Inflammatory macrophage (primary cell): ENCODE measurements at regions not wholly inside any gene's neighbourhood (a gene's known extent, or its start where the extent isn't known, plus 50 kb on each side); places are given as distances from the start of the nearest gene placed in this dataset.
"Not testable (repeated sequence)": the region's sequence is repeated elsewhere in the genome, so short reads cannot be mapped to it uniquely, and the experiment has no call there.

Experiments used
- DNase-seq, 2 donors: peaks; one replicate each; pipeline ENCODE4 v3.0.0-alpha.2; 2020 to 2022

DNA sequence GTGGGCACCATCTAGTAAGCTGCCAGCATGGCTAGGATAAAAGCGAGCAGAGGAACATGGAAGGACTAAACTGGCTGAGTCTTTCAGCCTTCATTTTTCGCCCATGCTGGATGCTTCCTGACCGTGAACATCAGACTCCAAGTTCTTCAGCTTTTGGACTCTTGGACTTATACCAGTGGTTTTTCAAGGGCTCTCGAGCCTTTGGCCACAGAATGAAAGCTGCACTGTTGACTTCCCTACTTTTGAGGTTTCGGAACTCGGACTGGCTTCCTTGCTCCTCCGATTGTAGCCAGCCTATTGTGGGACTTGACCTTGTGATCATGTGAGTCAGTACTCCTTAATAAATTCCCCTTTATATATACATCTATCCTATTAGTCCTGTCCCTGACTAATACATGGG lies 785.1 kb upstream of the SLITRK6 start:
- DNase-seq: no peak

DNA sequence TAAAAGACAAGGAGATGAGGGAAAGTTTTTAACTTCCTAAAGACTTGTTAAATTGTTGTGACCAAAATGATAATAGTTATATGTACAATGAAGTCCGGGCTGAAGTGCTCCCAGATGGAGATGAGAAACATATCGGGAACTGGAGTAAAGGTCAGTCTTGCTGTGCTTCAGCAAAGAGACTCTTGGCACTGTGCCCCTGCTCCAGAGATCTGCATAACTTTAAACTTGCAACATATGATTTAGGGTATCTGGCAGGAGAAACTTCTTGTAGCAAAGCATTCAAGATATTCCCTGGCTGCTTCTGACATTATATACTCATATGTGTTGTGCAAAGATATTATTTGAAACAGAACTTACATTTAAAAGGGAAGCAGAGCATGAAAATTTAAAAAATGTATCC lies 786.6 kb upstream of the SLITRK6 start:
- no peak for DNase-seq

DNA sequence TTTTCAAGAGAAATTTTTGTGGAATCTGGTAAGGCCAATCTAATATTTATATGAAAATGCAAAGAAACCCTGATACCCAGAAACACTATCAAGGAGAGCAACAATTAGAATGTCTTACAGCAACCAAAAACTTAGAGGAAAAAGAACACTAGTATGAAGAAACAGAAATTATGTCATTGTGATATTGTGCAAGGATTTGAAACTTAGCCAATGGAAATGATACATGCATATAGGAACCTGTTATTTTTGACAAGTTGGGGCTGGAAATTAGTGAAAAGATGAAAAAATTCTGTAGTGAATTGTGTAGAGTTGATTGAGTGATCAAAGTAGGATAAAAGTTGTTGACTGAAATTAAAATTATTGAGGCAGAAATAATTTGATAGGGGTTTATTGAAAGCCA lies 792.6 kb upstream of the SLITRK6 start:
- no peak for DNase-seq

DNA sequence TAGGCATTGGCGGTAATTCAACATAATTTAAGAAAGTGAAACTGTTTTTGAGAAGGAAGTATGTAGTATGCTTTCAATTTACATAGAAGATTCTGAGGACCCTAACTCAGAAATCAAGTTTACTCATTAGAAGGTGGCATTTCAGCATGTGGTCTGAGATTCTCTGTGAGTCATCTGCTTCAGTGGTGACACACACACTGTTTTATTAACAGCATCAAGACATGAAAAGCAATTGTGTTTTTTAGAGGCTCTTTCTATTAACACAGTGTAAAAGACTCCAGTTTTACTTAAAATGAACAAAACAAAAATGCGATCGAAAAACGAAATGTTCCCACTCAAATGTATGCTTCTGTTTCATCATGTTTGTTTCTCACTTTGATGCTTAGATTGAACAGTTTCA lies 802.1 kb upstream of the SLITRK6 start:
- no peak for DNase-seq

DNA sequence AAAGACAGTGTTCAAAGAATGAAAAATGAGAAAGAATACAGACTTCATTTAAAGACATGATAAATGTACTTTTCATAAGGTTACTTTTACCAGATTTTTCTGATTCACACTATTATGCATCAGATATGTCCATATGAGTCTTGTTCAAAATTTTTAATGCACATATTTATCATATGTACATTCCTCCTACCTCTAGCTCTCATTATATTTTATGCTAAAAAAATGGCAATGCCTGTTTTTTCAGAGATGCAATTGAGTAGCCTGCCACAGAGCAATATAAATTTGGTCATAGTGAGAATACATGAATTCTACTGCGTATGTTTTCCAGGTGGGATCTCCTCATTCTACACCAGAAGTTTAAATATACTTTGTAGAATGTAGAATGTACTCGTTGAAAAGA lies 807.0 kb upstream of the SLITRK6 start:
- no peak for DNase-seq

DNA sequence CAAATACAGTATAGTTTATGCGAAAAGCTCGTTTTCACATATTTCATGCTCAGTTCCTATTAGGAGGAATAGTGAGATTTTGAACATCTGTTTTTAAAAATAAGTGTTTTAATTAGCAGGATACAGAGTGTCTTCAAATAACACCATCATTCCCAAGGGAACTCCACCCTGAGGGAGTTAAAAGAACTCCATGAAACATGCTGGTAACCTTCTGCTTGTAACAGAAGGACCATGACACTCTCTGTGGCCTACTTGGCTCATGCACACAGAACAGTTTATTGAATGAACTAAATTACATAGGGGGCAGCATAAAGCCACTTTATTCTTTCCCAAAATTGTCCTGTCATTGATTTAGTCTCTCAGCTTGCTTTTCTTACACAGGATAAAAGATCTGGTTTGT lies 809.5 kb upstream of the SLITRK6 start:
- DNase-seq: no peak

DNA sequence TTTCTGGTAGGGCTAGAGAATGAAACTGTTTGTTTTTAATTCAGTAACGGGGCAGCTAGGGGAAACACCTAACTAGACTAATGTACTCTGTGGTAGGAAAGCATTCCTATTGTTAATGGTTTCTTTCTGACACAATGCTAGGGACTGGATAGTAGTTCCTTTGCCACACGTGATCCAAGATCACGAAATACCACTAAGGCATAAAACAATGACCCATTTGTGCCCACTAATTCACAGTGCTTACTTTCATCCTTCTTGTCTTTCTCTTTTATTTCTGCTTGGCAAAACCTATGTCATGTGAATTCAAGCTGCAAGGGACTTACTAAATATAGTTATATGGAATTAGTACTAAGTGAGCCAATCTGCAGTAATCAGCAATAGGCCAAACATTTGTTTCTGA lies 834.1 kb upstream of the SLITRK6 start:
- no peak for DNase-seq

DNA sequence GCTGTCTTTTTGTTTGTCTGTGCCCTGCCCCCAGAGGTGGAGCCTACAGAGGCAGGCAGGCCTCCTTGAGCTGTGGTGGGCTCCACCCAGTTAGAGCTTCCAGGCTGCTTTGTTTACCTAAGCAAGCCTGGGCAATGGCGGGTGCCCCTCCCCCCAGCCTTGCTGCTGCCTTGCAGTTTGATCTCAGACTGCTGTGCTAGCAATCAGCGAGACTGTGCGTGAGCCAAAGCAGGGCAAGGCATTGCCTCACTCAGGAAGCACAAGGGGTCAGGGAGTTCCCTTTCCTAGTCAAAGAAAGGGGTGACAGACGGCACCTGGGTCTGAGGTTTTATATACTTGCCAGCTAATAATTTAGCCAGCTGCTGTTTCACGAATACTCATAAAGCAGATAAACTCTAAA lies 852.0 kb upstream of the SLITRK6 start:
- not testable (repeated sequence) for DNase-seq

DNA sequence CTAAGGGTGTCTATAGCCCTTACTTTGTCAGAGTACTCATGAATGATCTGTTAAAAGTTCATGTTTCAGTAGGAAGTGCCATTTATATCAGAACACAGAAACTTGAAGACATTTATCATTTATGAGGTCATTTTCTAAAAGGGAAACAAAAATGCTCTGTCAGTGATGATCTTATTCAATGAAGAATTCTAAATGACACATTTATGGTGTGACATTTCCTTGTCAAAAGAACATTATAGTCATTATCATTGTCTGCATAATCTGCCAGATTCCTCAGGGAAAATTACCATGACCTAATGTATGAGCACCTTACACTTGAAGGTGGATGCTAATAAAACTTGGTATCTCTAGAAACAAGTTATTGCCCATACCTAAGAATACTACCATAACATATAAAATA lies 853.8 kb upstream of the SLITRK6 start:
- DNase-seq: no peak

DNA sequence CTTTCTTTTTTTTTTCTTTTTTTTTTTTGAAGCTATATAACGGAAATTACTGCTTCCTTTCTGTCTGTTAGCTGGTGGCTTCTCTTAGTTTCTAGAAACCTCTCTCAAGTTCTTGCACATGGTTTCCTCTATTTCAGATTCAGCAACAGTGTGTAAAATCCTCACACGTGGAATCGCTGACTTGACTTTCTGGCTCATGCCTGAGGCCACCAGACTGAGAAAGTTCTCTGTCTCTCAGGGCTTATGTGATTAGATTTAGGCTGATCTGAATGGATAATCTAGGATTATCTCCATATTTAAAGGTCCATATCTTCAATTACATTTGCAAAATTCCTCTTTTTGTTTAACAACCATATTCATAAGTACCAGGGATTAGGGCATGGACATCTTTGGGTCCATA lies 856.3 kb upstream of the SLITRK6 start:
- DNase-seq: no peak

DNA sequence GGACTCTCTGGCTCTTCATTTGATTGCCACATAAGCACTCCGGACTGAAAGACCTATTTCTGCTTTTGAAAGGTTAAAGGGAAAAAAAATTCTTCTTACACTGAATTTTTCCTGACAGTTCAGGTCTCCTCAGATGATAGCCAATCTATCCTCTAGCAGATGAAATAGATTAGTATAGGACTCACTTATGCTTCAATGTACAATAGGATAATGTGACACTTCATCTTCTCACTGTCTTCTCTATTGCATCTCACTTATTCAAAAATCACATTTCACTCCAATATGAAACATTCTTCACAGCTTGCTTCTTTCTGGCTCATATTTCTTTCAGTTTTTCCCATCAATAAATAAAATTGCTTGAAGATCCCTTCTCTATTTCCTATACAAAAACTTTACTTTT lies 860.9 kb upstream of the SLITRK6 start:
- no peak for DNase-seq

DNA sequence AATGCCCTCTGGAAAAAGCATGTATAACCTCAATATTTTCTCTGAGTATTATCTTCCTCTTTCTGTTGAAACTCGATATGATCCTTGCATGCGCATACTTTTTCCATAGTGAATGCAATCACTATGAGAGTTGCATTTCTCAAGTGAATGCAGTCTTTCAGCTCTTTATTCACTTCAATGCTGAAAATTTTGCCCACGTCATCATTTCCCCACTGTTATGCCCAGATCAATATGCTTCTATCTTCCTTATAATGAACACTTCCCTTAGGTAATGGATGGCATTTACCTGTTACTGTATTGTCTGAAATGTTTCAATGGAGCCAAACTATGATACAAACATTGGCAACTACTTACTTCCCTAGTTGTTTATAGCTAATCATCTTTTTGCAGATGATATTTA lies 866.6 kb upstream of the SLITRK6 start:
- no peak for DNase-seq

DNA sequence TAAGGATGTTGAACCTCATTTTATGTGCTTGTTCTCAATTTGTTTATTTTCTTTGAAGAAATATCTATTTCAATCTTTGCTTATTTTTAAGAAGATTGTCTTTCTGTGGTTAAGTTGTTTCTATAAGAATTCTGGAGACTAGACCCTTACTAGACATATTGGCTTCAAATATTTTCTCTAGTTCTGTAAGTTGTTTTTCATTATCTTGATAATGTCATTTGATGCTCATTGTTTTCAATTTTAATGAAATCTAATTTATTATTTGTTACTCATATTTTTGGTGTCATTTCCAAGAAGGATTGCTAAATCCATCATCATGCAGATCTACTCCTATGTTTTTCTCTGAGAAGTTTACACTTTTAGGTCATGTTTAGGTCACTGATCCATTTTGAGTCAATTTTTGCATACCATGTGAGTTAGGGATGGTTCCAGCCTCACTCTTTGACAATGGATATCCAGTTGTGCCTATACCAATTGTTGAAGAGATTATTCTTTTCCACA lies 874.8 kb upstream of the SLITRK6 start:
- no peak for DNase-seq

DNA sequence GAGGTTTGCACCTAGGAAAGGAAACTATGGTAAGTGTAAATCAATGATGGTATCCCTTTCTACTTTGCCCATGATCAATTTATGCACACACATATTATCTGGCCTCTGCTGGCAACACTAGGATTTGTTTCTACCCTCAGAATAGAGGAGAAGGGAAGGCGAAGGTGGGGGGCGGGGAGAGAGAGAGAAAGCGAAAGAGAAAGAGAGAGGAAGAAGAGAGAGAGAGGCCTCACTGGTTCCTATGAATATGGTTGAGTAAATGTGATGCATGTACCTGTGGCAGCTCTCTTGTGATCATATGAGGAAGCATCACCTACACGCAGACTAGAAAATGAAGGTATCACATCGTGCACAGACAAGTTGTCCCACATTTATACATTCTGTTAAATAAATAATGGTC lies 882.0 kb upstream of the SLITRK6 start:
- no peak for DNase-seq

DNA sequence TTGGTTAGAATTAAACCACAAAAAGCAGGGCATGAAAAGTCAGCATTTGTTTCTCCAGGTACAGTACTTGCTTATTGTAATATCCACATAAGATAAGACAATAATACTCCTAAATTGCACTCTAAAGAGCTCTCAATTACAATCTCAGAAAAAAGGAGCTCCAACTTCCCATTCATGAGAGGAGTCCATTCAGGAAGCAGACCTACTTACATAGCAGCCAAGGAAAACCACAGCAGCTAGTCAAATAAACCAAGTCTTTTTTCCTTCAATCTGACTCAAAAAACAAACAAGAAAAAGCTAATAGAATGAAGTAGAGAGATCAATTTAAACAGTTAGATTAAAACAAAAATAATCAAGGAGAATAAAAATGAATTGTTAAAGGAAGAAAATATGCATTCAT lies 885.2 kb upstream of the SLITRK6 start:
- DNase-seq: no peak

DNA sequence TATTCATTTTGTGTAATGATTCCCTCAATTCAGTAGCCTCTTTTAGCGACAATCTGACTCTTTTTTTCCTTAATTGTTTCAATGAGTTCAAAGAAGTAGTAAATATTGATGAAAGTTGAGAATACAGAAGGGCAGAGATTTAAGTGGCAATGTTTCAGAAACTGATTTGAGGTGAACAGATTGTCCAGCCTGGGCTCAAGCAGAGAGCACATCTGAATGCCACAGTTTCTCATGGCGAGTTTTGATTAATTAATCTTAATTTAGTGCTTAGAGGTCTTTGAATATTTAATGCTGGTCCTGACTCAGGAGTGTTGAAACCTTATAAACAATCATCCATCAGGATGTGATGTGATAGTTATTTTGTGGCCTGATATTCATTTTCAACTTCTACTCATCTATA lies 890.7 kb upstream of the SLITRK6 start:
- DNase-seq: no peak

DNA sequence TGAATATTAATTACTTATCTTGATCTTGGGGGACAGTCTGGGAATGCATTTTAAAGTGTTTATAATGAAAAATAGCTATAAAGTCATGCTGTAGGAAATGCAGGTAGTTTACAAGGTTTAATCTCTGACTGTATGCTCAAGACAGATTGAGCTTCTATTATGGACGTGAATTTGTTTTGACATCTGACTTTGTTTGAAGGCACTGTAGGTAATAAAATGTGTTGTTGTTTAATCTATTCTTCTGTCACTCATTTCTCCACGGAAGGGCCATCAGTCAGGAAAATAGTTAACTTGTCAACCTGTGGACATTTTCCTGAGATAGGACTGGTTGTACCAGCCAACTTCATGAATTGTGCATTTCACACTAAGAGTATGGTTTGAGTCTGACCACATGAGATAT lies 893.1 kb upstream of the SLITRK6 start:
- no peak for DNase-seq

DNA sequence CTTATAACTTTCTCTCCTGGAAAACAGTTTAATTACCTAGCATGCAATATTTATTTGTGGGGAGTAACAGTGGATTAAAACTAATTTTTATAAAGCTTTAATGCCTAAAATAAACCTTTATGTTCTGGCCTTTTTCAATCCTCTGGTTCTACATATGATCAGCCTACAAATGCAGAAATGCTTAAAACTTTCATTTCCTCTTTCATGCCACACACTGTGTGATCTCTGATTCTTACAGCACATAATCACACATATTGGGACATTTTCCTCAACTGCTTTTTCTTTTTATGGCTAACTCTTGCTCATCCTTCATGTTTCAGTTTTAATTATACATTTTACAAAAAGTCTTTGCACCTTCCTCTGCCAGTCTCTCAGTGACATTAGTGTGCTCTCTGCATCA lies 910.8 kb upstream of the SLITRK6 start:
- DNase-seq: no peak

DNA sequence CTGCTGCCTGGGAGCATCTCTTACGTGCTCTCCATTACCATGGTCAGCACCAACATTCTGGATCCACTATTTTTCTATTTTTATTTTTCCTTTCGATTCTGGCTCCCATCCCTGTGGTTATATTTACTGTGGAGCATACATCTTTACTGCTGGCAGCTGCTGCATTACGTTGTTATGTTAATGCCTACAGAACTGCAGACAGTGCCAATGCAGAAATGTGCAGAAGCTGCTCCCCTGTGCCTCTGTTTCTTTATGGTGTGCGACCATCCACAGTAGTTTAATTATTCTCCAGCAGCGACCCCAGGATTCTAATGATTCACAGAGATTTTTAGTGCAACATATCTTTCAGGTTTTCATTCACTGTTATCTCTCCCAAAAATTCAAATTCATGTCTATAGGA lies 911.7 kb upstream of the SLITRK6 start:
- DNase-seq: no peak

DNA sequence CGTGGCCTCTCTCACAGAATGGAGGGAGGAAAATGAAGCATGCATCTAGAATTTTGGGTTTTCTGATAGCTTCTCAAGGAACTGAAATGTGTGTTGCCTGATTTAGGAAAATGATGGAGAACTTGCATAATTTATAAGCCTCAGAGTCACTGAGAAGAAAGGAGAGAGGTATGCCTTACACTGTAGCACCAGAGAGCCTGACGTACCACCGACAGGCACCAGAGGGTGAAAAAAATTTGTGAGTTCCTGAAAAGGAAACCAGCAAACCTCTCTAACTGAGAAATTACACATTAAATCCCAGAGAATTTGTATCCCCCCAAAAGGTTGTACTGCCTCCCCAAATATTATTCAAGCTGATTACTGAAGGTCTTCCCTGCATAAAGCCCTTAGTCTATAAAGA lies 915.3 kb upstream of the SLITRK6 start:
- DNase-seq: no peak

DNA sequence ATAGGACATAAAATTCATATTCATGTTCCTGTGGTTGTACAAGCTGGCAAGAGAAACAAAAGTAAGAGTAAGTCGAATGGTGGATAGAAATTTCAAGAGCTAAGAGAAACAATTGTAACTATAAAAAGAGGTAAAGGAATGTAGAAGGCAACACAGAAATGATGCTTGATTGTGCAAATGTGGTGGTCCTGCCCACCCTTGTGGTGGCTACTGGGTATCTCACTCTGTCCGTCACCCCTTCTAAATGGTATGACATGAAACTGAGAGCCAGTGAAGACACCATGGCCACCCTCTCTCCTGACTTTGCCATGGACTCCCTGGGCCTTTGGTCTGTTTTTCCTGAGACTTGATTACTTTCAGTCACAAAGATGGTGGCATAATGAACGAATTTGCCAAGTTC lies 925.9 kb upstream of the SLITRK6 start:
- DNase-seq: no peak

DNA sequence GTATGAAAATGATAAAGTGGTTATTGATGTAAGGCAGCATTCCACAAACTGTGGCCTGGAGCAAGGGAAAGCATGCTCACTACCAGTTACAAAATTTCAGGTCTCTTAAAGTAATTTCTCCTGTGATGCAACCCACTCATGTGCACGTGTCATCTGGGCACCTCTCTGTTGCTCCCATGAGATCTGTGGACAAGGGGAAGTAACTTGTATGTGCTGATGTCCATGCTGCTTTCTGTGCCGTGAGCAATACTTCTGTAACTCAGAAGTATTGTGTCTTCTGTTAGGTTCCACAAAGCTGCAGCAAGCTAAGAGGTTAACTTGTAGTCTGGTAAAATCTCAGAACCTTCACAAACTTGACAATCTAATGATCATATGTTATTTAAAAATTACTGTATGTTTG lies 930.0 kb upstream of the SLITRK6 start:
- DNase-seq: no peak

DNA sequence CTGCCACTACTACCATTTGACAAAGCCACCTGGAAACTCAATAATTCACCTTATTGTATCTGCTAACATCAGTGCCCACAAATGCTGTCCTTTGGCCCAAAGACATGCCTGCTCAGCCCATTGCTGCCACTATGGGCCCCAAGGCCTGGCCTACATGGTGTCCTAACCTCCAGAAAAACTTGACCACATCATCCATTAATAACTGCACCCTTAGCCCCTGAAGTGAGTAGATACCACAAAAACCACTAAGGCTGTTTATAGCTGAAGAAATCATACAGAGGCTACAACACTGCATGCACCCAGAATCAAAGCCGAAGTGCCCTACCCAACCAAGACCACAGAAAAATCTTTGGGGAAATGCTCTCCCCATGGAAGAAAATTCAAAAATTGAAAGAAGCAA lies 932.8 kb upstream of the SLITRK6 start:
- DNase-seq: no peak

DNA sequence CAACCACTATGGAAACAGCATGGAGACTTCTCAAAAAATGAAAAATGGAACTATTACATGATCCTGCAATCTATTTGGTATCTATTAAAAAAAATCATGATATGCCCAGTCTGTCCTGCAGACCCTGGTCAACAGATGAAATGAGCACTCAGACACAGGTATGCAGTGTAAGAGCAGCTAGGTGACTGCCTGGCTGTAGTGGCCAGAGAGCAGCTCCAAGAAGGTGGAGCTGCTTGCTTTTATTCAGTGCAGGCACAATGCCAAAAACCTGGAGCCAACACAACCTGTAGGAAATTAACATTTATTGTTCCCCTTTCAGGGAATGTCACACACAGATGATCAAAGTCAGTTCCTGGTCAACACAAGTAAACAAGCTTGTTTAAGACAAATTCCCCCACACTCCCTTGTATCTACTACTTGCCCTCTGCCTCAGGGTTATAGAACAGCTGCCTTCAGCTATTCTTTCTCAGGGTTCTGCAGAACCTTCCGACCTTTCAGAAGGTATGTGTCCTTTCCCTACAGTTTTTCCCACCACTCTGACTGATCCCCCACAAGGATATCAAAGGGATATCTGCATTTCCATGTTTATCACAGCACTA lies 933.7 kb upstream of the SLITRK5 start:
- DNase-seq: no peak

DNA sequence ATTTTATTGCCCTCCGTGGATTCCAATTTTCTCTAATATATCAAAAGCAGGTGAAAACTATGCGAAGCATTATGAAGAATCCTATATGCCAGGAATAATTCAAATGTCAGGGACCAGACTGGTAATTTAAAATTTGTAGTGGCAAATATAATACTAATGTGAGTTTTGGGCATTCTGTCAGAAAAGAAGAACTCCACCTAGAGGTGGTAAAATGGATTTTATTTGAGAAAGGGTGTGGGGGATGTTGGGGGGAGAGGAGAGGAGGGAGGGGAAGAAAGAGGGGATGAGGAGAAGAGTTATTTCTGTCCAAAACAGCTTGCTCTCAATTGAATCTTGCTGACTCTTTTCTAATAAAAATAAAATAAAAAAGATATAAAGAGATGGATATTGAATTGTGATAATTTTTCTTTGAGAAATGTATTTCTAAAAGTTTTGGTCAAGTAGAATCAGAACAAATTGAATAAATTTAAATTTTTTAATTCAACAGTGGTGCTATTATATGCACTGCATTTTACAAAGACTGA lies 929.3 kb upstream of the SLITRK5 start:
- DNase-seq: no peak
